Sigmoid colon (tissue), 6 donors: ENCODE measurements at regions not wholly inside any gene's neighbourhood (a gene's known extent, or its start where the extent isn't known, plus 50 kb on each side); places are given as distances from the start of the nearest gene placed in this dataset.

Source experiments
- DNase-seq: peaks from one replicate; pipeline ENCODE4 v3.0.0-alpha.2; 2019
- H3K27ac ChIP-seq, 4 donors: fragments of 200-600 bp; sonication (generic); one replicate each; pipeline ENCODE4 v1.5.1; 2016 to 2019; ENCODE audit warnings: mild to moderate bottlenecking in 1 of 4
- H3K27me3 ChIP-seq, 3 donors: fragments of 200-600 bp; sonication (generic); one replicate each; pipeline ENCODE4 v1.5.1; 2019; ENCODE audit warnings: mild to moderate bottlenecking in 1 of 3
- H3K36me3 ChIP-seq, 4 donors: fragments of 200-600 bp; sonication (generic); one replicate each; pipeline ENCODE4 v1.5.1; 2016 to 2019
- H3K4me1 ChIP-seq, 4 donors: fragments of 200-600 bp; sonication (generic); one replicate each; pipeline ENCODE4 v1.5.1; 2017 to 2019
- H3K4me3 ChIP-seq, 4 donors: fragments of 200-600 bp; sonication (generic); one replicate each; pipeline ENCODE4 v1.5.1; 2017 to 2019; ENCODE audit warnings: mild to moderate bottlenecking in 2 of 4, moderate library complexity in 1 of 4
- H3K9me3 ChIP-seq, 4 donors: fragments of 200-600 bp in 3 of 4; sonication (generic) in 3 of 4; one replicate each; pipeline versions ENCODE4 v1.5.1 to v1.6.1; 2013 to 2019
- EP300 ChIP-seq, 4 donors: sonication (generic); formaldehyde crosslinking; IDR thresholded peaks; one replicate each; pipeline ENCODE4 v1.6.1; 2017; ENCODE audit warnings: antibody characterized with exemption in 4 of 4
- POLR2A ChIP-seq, 2 donors: fragments of 450-650 bp; IDR thresholded peaks; one replicate each; pipeline ENCODE4 v1.6.1; 2016; ENCODE audit warnings: antibody characterized with exemption in 2 of 2, mild to moderate bottlenecking in 2 of 2, moderate library complexity in 2 of 2
- POLR2AphosphoS5 ChIP-seq, 4 donors: sonication (generic); formaldehyde crosslinking; IDR thresholded peaks; one replicate each; pipeline ENCODE4 v1.6.1; 2017; ENCODE audit warnings: antibody characterized with exemption in 4 of 4
- WGBS, 2 donors: extraction: QIAGEN DNeasy Blood & Tissue Kit; methylation state at CpG; one replicate each; pipeline ENCODE4 v1.1.7; 2013; 5-methylcytosine and 5-hydroxymethylcytosine counted together
- intact Hi-C: fragments of 100-400 bp; cut with DNase I; formaldehyde crosslinking; loops from one replicate; pipeline ENCODE4 v1.15.1; 2023
- TF ChIP-seq, protein P1 (sequence below), 4 experiments: fragments of 450-650 bp in 3 of 4; fragments of 200-600 bp in 1 of 4; IDR thresholded peaks; one replicate each; pipeline ENCODE4 v1.5.1; 2016 to 2019; ENCODE audit warnings: antibody characterized with exemption in 4 of 4, mild to moderate bottlenecking in 3 of 4, moderate library complexity in 2 of 4
- donor health status: healthy with polysubstance abuse.
- donor health status: healthy.

DNA sequence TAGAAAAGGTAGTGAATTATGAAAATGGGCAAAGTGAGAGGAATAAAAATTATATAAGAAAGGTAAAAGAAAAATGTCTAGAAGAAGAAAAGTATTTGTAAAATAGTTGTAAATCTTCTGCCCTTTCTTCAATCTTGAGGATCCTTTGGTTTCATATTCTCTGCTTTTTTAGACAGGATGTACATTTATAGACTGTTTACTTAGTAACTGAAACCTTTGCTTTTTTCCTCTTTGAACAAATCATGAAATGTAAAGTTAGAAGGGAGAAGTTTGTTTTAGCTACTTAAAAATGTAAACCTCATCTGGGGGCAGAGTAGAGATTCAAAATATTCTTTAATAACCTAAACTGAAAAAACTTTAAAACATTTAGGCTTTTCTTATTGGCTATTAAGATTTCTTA lies 150.4 kb upstream of the ITGA4 start:
- H3K27me3 ChIP-seq = no peaks in the 10 kb centered on the region
- no peaks in the 10 kb centered on the region for H3K9me3 ChIP-seq
- H3K4me1 ChIP-seq = peaks cover 0 to 6% (median 2%) of the 10 kb centered on the region in 4 donors
- H3K36me3 ChIP-seq = no peaks in the 10 kb centered on the region
- no peak for DNase-seq
- no peak overlapping the region for H3K4me3 ChIP-seq
- intact Hi-C loops = no loop called here
- no peak for TF ChIP-seq POLR2AphosphoS5 (IDR thresholded peaks at IDR 0.05)
- no peak for TF ChIP-seq POLR2A (IDR thresholded peaks at IDR 0.05)
- TF ChIP-seq EP300 (IDR thresholded peaks at IDR 0.05) = no peak
- TF ChIP-seq, protein P1, sequence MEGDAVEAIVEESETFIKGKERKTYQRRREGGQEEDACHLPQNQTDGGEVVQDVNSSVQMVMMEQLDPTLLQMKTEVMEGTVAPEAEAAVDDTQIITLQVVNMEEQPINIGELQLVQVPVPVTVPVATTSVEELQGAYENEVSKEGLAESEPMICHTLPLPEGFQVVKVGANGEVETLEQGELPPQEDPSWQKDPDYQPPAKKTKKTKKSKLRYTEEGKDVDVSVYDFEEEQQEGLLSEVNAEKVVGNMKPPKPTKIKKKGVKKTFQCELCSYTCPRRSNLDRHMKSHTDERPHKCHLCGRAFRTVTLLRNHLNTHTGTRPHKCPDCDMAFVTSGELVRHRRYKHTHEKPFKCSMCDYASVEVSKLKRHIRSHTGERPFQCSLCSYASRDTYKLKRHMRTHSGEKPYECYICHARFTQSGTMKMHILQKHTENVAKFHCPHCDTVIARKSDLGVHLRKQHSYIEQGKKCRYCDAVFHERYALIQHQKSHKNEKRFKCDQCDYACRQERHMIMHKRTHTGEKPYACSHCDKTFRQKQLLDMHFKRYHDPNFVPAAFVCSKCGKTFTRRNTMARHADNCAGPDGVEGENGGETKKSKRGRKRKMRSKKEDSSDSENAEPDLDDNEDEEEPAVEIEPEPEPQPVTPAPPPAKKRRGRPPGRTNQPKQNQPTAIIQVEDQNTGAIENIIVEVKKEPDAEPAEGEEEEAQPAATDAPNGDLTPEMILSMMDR (IDR thresholded peaks at IDR 0.05) = no peak
- H3K27ac ChIP-seq = no peak overlapping the region

DNA sequence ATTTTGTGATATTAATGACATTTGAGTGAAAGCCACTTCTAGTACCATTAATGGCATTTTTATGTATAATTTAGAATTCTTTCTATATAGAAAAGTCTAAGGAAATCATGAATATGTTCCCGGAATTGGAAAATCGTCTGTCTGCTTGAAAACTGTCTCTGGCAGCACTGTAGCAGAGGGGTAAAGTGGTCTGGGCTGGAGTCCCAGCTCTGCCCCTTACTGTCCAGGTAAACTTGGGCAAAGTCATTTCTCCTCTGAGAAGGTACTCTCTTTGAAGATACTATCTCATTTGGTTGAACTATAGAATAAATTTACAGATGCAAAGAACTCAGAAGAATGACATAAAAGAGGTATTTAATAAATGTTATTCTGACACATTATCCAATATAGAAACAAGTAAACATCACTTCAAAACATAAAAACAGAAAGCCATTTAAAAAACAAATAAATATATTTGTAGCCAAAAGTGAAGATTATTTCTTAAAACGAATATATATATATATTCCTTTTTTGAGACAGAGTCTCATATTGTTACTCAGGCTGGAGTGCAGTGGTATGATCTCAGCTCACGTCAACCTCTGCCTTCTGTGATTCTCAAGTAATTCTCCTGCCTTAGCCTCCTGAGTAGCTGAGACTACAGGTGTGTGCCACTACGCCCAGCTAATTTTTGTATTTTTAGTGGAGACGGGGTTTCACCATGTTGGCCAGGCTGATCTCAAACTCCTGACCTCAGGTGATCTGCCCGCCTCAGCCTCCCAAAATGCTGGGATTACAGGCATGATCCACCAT lies 149.8 kb upstream of the ITGA4 start:
- Histone ChIP-seq H3K9me3 (no peaks in the 10 kb centered on the region), H3K27me3 (no peaks in the 10 kb centered on the region), H3K4me1 (peaks cover 0 to 6% (median 2%) of the 10 kb centered on the region in 4 donors), H3K4me3 (no peak overlapping the region), H3K27ac (no peak overlapping the region), H3K36me3 (no peaks in the 10 kb centered on the region)
- intact Hi-C loops = no loop called here
- TF ChIP-seq POLR2A (IDR thresholded peaks at IDR 0.05) (no peak), EP300 (IDR thresholded peaks at IDR 0.05) (no peak), POLR2AphosphoS5 (IDR thresholded peaks at IDR 0.05) (no peak)
- TF ChIP-seq, protein P1 (IDR thresholded peaks at IDR 0.05) = no peak
- no peak for DNase-seq
- WGBS, 2 donors = 61 to 80% methylated on average over 7 of the region's 7 CpGs

DNA sequence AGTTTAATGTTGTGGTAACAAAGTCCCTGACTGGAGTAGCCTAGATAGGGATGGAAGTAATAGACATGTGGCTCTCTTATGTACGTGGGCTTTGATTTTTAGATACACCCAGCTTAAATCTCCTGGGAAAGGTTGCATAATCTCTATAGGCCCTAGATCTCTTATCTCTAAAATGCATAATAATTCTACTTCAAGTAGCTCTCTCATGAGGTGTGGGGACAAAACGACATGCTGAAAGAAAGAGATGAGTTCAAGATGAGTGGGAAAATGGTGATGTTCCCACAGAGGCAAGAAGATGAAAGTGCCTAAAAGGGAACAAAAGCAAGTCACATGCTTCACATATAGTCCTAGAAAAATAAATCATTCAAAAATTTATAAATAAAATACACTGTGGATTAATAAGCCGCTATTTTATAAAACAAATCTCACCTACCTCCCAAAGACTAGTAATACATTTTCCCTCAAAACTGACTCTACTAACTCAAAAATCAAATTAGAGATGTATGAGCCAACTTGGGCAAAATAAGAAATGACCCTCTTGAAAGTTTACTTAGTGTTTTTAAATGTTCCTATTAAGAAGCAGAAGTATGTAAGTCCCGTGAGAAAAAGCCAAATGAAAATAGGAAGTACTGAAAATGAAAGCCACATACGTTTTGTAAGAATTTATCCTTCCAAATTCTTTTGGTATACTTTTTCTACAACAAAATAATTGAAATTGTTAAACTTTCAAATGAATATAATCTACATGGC lies 148.2 kb upstream of the ITGA4 start:
- Histone ChIP-seq H3K27me3 (no peaks in the 10 kb centered on the region), H3K36me3 (no peaks in the 10 kb centered on the region), H3K4me3 (no peak overlapping the region), H3K9me3 (no peaks in the 10 kb centered on the region), H3K4me1 (peaks cover 0 to 6% (median 2%) of the 10 kb centered on the region in 4 donors), H3K27ac (no peak overlapping the region)
- 50 to 80% methylated on average over 5 of the region's 5 CpGs for WGBS, 2 donors
- DNase-seq = no peak
- intact Hi-C loops = no loop called here
- no peak for TF ChIP-seq POLR2A (IDR thresholded peaks at IDR 0.05)
- TF ChIP-seq POLR2AphosphoS5 (IDR thresholded peaks at IDR 0.05) = no peak
- TF ChIP-seq, protein P1 (IDR thresholded peaks at IDR 0.05) = no peak

DNA sequence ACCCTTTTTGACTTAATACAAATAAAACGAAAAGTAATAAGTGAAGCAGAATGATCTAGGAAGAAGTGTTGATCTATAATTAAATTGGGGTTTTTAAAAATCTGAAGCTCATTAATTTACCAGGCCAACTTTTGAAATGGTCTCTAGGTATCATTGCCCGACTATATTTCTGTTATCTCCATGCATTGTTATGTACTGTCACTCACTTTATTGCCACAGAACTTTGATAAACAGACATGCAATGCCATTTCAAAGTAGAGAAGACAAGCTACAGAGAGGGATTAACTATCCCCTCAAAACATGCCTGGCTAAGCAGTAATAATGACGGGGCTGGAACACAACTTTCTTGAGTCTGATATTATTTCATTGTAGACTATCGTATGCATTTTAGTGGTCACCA lies 147.6 kb upstream of the ITGA4 start:
- 50 to 75% methylated on average over 4 of the region's 4 CpGs for WGBS, 2 donors

More for the DNA sequence above, 147.6 kb upstream of the ITGA4 start:
- Histone ChIP-seq H3K9me3 (no peaks in the 10 kb centered on the region), H3K4me1 (peaks cover 0 to 6% (median 2%) of the 10 kb centered on the region in 4 donors), H3K4me3 (no peak overlapping the region), H3K36me3 (no peaks in the 10 kb centered on the region), H3K27ac (no peak overlapping the region), H3K27me3 (no peaks in the 10 kb centered on the region)
- DNase-seq = no peak
- intact Hi-C loops = no loop called here
- TF ChIP-seq POLR2A (IDR thresholded peaks at IDR 0.05) = no peak
- no peak for TF ChIP-seq EP300 (IDR thresholded peaks at IDR 0.05)
- TF ChIP-seq POLR2AphosphoS5 (IDR thresholded peaks at IDR 0.05) = no peak
- TF ChIP-seq, protein P1 (IDR thresholded peaks at IDR 0.05) = no peak
